ENCODE measurements at regions not wholly inside any gene's neighbourhood (a gene's known extent, or its start where the extent isn't known, plus 50 kb on each side); places are given as distances from the start of the nearest gene placed in this dataset.

DNA sequence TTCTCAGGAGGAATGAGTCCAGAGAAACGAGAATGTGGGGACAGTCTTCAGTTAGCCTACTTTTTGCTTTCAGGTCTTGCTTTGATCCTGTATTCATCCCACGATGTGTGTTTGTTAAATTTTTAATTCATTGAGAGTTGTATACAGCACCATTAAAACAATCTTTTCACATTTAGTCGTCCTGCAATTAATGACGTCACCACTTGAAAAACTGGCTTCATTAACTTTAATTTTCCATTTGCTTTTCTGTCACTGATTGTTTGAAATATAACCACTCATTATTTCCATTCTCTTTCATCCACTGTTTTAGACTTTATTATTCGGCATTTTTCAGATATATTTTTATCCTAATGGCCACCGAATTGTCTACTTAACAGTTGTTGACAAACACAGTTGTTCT lies 146.9 kb downstream of the TFEC start:
- no peak for DNase-seq (ENCODE audit: low spot score)

DNA sequence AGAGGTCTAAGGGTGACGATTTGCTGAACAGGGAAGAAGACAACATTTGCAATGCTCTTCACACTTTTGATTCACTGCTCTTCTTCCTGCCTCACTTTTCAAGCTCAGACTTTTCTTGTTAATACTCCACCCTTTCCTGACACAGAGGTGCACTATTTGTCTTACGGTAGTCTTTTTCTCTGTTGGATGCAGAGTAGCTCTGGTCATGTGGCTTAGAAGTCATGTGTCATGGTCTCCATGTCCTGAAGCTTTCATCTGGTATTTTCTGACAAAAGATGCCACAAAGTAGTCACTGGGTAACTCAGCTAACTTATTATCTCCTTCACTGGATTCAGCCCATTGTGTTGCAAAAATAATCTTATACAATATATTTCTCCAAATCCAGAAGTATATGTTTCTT lies 149.1 kb downstream of the TFEC start:
- no peak for DNase-seq (ENCODE audit: low spot score)

DNA sequence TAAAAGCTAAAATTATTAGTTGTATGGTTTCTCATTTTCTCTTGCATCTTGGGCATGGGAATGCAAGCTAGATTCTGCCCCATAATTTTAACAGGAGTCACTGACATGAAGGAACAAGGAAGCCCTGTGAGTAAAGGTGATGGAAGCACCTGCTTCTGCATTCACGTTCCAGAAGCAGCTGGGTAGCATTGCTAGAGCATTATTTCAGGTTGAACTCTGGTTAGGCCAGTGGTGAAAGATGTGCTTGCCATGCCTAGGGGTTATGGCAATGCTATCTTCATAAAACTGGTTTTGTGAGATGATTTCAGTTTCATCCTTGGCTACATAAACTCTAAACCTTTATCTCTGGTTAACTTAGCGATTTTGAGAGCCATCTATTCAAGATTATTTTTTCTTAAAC lies 151.4 kb downstream of the TFEC start:
- DNase-seq (ENCODE audit: low spot score), result no peak

DNA sequence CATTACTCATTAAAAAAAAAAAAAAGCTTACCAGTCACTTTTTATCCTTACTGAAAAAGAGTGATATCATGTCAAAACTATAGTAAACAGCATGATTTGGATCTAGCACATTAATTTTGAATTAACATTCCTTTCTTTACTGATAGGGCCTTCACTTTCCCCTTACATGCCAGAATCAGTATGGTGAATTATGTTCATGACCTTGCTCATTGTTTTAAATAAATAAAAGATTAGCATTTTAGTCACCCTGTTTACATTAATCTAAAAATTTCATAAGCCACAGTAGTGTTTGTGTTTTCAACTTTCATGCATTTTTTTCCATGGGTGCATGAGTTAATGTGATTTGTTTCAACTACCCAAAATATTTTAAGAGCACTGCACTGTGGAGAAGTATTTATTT lies 160.8 kb downstream of the TFEC start:
- DNase-seq (ENCODE audit: low spot score), result no peak

DNA sequence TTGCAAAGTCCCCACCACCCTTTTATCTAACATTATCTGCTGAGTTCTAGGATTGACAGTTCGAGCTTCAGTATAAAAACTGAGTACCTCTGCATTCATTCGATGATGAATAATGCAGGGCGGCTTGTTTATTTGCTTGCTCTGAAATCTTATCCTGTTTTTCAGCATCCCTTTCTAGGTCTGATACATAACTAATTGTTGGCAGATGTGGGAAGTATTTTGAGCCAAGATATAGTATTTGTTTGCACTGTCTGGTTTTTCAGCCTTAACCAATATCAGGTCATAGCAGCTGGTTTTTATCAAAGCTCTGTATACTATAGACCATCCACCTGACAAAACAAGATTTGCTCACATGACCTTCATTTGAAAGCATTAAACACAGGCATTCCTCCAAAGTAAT lies 161.4 kb downstream of the TFEC start:
- no peak for DNase-seq (ENCODE audit: low spot score)

DNA sequence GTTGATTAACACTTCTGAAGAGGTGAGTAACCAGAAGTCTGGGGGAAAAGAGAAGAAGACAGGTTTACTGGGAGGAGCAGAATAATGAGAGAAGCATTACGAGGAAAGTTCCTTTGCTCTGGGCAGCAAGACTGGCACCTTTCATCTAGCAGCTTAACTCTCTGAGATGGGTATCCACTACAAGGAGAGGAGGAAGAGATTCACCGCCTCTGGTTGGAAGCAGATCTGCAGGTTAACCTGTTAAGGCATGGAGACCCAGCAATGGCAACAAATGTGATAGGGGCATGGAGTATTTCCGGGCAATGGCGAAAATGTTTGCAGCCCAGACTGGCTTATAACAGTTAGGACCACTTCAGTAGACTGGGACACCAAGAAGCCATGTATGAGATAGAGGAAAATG lies 162.2 kb downstream of the TFEC start:
- DNase-seq (ENCODE audit: low spot score), result no peak

DNA sequence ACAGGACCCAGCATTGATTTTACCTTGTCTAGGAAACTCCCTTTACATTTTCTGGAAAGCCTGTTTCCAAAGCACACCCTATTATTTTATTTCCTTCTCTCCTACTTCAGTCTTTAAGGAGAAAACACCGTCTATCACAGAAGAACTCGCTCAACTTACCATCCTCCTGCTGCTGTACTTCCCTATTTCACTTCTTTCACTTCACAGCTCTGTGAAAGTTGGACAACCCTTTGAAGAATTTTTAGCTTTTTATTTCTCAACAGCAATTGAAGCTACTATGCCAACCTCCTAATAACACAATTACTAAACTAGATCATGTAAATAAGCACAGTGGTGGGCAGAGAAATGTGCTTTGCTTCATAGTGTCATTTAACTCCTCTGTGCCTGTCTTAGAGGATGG lies 166.5 kb downstream of the TFEC start:
- DNase-seq (ENCODE audit: low spot score), result no peak

DNA sequence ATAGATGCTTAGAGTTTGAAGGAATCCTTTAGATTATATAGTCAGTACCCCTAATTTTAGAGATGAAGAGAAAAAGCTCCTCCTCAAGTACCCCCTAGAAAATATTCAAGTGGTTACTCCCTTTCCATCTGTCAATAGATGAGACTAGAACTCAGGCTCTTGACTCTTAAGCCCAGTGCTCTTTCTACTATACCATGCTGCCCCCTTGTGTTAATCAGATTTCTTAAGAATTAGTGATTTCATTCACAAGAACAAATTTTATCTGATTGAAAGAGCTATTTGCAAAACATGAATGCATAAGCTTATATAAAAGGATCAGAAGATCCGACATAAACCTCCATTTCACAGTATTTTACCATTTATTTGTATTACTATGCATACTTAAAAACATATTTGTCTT lies 179.3 kb downstream of the TFEC start:
- DNase-seq (ENCODE audit: low spot score), result no peak

DNA sequence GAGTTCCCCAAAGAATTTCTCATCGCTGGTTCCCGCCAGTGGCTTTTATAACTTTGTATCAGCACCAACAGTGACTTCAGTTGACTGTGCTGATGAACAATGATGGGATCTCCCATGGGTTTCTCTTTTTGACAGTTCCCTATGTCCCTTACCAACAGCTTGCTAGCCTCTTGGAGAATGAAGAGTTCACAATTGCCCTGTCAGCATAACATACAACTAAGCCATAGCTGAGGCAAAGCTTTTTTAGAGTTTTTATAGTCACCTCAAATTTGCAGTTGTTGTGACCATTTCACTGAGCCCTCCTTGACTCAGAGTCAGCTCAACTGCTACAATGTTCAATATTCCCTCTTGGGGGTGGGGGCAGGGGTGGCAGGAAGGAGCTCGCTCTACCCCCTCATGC lies 179.8 kb downstream of the TFEC start:
- no peak for DNase-seq (ENCODE audit: low spot score)

DNA sequence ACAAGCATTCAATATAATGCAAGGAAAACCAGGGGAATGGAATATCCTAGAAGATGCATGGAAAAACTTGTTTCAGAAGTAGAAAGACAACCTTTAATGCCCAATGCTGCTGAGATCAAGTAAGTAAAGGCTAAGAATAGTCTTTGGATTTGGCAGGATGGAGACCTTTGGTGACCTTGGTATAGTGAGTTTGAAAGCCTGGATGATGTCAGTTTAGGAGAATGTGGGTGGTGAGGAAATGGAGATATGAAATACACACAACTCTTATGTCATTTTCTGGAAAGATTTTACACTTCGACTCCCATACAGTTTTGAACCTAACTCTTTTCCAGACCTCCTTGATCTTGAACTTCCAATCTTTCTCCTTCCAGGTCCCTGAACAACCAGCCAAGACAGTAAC lies 185.7 kb downstream of the TFEC start:
- DNase-seq (ENCODE audit: low spot score), result no peak

DNA sequence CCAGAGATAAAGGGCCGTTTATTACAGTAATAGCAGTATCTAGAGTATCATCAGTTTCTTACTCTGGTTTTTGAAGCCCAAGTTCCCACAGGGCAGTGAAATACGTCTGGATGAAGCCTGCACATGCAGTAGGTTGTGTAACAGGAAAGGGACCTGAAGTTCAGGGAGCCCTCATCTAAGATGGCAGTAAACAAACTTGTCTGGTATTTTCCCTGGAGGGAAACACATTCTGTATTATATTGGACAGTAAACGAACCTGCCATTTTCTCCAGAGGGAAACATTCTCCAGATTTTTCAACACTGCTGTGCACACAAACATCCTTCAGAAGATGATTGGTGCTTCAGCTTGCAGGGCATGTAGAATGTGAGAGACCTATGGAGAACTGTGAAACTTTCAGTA lies 189.9 kb downstream of the TFEC start:
- no peak for DNase-seq (ENCODE audit: low spot score)

DNA sequence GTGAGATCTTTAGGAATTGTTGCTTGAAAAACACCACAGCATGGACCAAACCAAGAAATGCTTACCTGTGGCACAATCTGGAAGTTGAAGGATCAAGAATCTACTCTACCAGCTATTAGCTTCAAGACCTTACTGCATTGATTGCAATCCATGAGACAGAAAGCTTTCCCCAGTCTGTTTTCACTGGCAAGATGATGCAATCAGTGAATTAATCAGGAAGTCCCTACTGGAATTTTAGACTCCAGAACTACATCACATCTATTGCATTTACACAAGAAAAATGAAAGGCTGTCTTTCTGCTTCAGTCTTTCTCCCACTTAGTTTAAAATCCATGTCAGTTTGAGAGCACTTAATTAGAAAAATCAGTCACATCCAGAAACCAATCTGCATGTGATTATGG lies 191.7 kb downstream of the TFEC start:
- no peak for DNase-seq (ENCODE audit: low spot score)

DNA sequence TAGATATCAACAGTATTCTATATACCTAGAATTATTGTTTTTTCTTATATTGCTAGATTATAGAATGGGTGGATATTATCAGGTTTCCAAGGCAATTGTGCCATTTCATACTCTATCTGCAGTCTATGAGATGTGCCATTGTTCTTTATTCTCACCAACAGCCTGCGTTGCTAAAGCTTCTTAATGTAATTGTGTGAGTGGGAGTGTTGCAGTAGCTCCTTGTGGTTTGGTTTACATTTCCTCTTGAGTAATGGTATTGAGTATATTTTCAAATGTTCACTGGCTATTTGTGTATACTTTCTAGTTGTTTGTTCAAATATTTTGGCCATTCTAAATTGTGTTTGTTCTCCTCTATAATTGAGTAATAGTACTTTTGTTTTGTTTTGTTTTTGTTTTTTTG lies 199.2 kb downstream of the TFEC start:
- DNase-seq (ENCODE audit: low spot score), result peak; percentile 3

DNA sequence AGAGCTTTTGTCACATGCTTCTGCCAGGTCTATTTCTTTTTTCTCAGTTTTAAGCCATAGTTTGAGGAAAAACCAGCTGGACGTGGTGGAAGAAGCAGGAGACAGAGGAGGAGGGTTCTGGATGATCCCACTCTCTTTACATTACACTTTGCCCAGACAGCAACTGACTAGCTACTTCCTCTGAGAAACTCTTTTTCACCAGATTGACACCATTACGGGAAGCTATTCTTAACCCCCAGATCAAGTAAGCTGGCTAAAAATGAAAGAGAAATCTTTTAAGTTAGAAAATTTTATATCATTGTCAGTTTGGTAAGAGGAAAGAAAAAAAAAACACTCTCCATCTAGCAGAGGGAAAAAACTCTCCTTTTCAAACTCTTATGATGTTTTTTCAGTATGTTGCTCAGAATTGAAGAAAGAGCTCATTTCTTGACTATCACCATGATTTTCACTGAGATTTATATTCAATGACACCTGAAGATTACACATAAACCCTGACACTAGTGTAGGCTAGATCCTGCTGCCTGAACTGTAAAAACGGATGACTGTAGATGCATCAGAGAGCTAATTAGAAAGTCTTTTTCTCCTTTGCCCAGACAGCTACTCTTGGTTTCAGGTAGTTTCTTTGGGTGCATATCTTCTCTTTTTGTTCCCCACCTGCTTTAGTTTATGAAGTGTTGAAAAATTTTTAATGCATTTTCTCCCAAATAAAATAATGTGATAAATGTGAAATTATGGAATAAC lies 203.1 kb downstream of the TFEC start:
- no peak for DNase-seq (ENCODE audit: low spot score)

DNA sequence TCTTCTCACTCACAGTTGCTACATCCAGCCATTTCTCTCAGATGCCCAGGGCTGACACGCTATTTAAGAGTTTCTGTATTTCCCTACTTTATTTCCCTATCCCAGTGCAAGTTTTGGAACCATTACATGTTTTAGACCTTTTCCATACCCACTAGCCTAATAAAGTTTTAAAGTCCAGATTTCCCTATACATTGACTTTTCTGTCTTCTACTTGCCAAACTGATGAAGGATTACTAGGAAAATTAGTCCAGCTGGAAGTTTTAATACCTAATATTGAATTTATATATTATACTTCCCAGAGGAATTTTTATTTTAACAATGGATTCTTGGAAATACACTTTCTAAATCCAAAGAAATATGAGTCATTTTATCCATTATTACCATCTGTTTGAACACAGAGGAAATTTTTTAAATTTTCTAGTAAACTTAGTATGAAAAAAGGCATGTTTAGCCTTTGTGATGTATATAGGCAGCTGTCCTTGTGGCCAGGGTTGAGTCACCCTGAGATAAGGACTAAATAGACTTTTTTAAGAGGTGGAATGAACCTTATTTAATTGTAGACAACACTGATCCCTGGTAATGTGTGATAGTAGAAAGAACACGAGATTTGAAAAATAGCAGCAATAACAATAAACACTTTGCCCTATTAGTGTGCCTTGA lies 205.0 kb downstream of the TFEC start:
- DNase-seq (ENCODE audit: low spot score), result no peak

DNA sequence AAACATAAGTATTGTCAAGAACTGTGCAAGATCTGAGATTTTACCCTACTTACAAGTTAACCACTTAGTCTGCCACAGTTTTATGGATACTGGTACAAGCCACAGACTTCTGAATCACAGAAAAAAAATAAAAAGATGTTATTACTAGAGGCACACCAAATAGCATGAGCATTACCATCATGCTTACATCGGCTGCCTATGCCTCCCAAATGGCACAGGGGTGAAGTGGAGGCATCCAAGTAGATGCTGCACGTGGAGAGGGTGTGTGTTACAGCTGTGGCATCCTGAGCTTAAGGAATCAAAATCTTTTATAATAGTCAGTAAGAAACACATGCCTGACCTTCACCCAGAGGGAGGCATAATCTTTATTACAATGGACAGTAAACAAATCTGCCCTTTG lies 207.8 kb downstream of the TFEC start:
- DNase-seq (ENCODE audit: low spot score), result no peak

DNA sequence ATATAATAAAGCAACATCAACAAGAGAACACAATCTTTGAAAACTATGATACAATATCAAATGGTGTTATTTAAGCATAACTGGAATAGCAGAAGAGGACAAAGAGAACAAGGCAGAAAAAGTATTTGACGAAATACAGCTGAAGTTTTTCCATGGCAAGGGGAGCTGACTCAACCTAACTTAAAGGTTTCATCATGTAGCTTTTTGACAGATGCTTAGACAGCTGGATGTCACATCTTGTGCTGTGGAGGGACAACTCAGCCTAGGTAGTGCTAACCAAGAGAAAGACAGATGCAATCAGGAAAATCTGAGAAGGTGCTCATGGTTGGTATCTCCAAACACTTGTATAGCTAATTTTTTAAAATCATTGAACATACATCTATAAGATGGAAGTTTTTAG lies 208.2 kb downstream of the TFEC start:
- DNase-seq (ENCODE audit: low spot score), result no peak

DNA sequence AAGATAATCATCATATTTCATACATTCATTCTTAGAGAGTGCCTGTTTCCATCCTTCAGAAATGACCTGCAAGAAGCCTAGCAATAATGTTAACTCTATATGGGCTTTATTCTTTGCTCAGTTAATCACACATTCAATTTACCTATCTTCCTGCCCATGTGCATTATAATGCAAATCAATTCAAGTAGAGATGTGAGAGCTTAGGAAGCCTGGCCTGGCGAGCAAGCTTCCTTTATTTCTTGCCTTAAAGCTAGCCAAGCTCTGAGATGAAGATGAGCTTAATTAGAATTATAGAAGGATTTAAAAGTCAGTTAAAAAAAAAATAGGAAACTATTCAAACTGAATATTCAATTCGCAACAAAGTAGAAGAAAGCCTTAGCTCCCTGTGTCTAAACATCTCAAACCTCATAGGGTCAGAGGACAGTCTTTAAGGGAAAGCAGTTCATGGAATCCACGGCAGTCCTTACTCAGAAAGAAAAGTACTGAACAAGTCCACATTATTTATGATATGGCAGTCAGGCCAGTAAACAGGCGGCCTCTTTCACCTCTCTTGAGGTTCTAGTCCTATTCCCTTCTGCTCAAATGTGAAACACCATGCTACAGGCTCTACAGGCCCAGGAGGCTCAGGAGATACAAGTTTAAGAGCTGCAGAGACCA lies 214.1 kb downstream of the TFEC start:
- no peak for DNase-seq (ENCODE audit: low spot score)

DNA sequence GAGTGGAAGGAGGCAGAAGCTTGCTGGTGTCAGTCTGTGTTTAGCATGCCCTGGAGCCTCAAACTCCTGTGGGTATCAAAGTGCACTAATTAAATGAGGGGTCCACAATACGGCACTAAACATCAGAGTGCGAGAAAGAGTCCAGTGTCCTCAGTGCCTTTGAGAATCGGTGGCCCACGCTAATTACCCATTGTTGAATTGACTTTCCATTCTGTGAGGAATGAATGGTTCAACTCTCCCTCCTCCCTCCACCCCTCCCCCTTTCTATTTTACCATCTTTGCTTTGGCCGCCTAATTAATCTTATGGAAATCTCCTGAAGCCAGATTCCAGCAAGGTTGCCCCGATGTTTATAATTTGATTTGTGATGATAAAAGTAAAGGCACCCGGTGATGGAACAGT lies 217.8 kb downstream of the TFEC start:
- no peak for DNase-seq (ENCODE audit: low spot score)

DNA sequence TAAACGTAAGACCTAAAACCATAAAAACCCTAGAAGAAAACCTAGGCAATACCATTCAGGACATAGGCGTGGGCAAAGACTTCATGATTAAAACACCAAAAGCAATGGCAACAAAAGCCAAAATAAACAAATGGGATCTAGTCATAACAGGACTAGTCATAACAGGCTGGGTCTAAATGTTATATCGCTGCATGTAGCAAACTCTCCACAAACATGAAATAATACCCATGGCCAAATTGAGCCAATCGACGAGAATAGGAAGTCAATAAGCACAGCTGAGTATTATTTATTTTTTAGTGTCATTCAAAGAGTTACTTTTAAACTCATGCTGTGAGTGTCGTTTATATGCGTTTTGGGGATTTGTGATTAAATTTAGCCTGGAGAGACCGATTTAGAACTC lies 225.1 kb downstream of the TFEC start:
- no peak for DNase-seq (ENCODE audit: low spot score)

DNA sequence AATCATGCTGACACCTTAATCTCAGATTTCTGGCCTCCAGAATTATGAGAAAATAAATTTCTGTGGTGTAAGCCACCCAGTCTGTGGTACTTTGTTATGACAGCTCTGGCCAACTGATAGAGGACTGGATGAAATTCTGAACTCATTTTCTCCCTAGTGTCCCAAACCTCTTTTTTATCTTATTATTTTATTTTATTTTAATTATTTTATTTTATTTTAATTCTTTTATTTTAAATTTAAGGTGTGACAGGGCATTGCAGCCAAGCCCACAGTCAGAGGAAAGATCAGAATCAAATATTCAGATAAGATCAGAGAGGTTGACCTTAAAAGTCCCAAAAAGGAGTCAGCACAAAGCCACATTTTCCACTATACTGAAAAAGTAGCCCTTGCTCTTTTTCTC lies 228.1 kb downstream of the TFEC start:
- no peak for DNase-seq (ENCODE audit: low spot score)

DNA sequence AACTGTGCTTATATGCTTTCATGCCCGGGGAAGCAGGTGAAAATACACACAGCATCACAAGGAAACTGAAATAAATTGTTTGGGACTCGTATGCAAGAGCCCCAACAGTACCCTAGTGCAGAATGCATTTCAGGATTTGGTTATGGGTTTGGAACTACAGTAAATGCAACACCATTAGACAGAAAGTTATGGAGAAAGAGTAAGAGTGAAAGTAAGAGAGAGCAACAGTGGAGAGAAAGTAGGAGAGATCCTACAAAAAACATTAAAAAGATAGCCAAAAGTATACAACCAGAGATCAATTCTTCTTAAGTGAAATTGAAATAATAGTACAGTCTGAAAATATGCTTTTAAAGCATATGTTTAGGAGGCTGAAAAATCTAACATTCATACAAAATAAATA lies 231.1 kb downstream of the TFEC start:
- DNase-seq (ENCODE audit: low spot score), result no peak

DNA sequence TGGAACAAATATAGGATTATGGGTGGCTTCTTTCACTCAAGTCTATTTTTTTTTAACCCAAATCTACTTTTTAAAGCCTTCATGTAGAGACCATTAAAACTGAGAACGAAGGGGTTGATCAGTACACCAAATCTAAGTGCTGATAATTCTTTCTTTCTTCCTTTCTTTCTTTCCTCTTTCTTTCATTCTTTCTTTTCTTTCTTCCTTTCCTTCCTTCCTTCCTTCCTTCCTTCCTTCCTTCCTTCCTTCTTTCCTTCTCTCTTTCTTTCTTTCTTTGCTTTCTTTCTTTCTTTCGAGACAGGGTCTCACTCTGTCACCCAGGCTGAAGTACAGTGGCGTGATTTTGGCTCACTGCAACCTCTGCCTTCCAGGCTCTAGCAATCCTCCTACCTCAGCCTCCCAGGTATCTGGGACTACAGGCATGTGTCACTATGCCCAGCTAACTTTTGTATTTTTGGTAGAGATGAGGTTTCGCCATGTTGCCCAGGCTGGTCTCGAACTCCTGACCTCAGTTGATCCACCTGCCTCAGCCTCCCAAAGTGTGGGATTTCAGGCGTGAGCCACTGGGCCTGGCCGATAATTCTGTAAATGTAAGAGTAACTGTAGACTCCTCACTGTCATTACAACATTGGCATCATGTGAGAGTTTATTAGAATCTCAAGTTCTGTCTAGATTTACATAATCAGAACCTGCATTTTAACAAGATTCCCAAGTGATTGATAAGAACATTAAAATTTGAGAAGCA lies 236.4 kb downstream of the TFEC start:
- DNase-seq (ENCODE audit: low spot score), result no peak

Measured in COLO829 (cell line).